Astrocyte of the cerebellum (primary cell): ENCODE measurements at regions not wholly inside any gene's neighbourhood (a gene's known extent, or its start where the extent isn't known, plus 50 kb on each side); places are given as distances from the start of the nearest gene placed in this dataset.

Source experiments
- DNase-seq: peaks from one replicate; pipeline ENCODE4 v3.0.0-alpha.2; 2011; ENCODE audit warnings: low read depth
- H3K4me3 ChIP-seq: 2 replicates; pipeline ENCODE4 v1.5.1; 2011; ENCODE audit warnings: mild to moderate bottlenecking, low read depth, low read length, moderate library complexity
- in situ Hi-C: cut with HindIII; loops from 2 replicates; pipeline ENCODE4 v1.10.0; 2017; ENCODE audit warnings: low sequenced_read_pairs
- TF ChIP-seq, protein P1 (sequence below): IDR thresholded peaks from 2 replicates; pipeline ENCODE4 v1.5.1; 2012; ENCODE audit warnings: low read length, low read depth, moderate library complexity, mild to moderate bottlenecking; ENCODE audit errors: missing control alignments

- DNase-seq, result no peak
- TF ChIP-seq, protein P1, sequence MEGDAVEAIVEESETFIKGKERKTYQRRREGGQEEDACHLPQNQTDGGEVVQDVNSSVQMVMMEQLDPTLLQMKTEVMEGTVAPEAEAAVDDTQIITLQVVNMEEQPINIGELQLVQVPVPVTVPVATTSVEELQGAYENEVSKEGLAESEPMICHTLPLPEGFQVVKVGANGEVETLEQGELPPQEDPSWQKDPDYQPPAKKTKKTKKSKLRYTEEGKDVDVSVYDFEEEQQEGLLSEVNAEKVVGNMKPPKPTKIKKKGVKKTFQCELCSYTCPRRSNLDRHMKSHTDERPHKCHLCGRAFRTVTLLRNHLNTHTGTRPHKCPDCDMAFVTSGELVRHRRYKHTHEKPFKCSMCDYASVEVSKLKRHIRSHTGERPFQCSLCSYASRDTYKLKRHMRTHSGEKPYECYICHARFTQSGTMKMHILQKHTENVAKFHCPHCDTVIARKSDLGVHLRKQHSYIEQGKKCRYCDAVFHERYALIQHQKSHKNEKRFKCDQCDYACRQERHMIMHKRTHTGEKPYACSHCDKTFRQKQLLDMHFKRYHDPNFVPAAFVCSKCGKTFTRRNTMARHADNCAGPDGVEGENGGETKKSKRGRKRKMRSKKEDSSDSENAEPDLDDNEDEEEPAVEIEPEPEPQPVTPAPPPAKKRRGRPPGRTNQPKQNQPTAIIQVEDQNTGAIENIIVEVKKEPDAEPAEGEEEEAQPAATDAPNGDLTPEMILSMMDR, result no peak
- in situ Hi-C loops, result no loop called here
- no peak overlapping the region for H3K4me3 ChIP-seq
Observed at GRCh38 chr20:24273251-24273650, 196.2 kb upstream of the SYNDIG1 start.

DNA sequence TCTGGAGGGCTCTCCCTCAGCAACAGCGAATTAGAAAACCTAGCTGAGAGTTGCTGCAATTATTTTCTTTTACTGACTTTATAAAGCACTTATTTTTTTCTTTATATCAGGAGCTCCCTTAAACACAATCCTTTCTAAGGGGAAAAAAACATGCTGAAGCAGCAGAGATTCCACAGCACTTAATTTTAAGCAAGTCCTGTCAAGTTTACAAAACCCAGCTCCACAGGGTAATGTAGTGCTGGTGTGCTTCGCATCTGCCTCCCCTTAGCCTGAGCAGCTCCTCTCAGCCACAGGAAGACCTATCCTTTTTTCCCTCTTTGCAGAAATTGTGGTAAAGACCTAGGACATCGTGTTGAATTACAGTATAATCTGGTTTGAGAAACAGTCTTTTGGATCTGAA lies 208.1 kb upstream of the SYNDIG1 start:
- in situ Hi-C loops, result no loop called here
- H3K4me3 ChIP-seq, result no peak overlapping the region
- TF ChIP-seq, protein P1, result no peak
- DNase-seq, result no peak

DNA sequence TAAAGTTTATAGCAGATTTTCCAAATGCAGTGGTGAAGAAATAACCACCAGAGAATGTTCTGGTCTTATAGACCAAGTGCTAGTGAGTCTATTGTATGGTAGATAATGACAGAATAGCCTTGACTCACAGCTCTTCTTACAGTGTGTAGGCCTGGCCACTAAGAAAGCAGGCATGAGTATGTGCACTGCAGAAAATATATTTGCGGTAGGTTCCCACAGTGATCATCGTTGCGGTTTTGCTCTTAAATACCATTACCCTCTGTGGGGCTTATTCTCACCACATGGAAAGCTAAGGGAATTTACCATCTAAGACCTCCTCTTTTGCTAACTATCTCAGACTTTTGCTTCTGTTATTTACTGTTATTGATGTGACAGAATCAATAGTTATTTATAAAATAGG lies 212.3 kb upstream of the SYNDIG1 start:
- TF ChIP-seq, protein P1, result no peak
- no peak overlapping the region for H3K4me3 ChIP-seq
- in situ Hi-C loops, result loop anchor here (5.0 kb wide), 1 partner anchor 65 kb away; no protein-coding TSS in a partner anchor
- peak; percentile 2 for DNase-seq

DNA sequence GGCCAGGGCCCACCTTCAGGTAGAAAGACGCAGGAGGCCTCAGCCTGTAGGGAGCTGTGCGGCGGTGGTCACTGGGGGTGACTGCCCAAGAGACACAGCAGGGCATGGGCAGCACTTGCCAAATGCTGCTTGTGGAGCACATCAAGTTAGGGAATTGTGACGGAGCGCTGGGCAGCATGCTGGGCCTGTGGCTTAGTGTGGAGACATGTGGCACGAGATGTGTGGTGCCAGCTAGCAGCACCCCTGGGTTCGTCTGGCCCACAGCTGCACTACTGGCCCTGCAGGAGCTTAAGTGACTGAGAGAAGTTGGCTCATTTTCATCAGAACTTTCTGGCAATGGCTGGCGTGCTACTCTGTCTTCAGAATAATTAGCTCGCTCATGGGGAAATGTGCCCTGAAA lies 213.1 kb upstream of the SYNDIG1 start:
- TF ChIP-seq, protein P1, result no peak
- in situ Hi-C loops, result loop anchor here (5.0 kb wide), 1 partner anchor 66 kb away; no protein-coding TSS in a partner anchor
- no peak overlapping the region for H3K4me3 ChIP-seq
- DNase-seq, result no peak

DNA sequence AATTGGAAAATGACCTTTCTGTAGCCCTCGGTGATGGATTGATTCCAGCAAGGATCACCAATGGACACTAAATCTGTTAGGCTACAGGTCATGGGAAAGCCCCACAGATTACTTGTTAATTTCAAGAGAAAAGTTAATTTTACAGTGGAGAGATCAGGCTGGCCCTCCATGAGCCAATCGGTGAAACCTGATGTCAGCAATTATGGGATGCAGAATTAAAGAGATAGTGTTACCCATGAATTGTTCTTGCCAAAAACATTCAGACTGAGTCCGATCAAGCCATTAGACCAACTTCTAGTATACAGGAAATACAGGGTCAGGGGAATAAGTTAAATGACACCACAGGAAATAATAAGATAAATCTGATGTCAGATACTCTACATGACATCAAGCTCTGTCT lies 214.9 kb upstream of the SYNDIG1 start:
- H3K4me3 ChIP-seq, result no peak overlapping the region
- TF ChIP-seq, protein P1, result no peak
- in situ Hi-C loops, result no loop called here
- DNase-seq, result no peak

DNA sequence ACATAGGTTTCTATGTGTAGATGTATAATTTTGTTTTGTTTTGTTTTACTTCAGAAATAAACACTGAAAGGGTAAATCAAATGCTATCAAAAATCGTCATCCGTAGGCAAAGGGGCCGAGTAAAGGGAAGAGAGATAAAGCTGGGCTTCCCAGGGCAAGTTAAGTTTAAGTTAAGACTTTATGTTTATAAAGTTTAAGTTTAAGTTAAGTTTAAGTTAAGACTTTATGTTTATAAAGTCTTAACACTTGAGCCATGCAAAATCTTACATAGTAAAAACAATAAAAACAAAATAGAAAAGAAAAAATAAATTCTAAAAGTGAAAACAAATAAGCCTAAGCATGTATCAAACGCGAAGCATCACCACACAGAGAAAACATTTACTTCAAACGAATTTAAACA lies 216.1 kb upstream of the SYNDIG1 start:
- no peak for DNase-seq
- TF ChIP-seq, protein P1, result no peak
- in situ Hi-C loops, result no loop called here
- no peak overlapping the region for H3K4me3 ChIP-seq

DNA sequence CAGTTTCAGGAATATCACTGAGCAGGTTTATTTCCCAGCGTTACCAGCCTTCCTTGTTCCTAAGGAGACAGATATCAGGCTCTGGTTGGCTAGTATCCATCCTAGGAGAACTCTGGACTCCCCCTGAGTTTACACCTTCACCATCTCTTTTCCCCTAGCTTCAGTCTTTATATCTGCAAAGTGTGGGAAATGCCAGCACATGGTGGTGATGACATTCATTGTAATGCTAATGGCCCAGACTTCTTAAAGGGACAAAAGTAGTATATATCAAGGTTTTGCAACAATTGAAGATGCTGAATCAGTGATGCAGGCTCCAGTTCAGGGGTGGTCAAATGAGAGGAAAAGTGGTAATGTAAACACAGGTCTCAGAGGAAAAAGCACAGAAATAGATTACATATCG lies 224.3 kb upstream of the SYNDIG1 start:
- no peak for DNase-seq
- in situ Hi-C loops, result no loop called here
- no peak overlapping the region for H3K4me3 ChIP-seq
- TF ChIP-seq, protein P1, result no peak
